GM13976 (cell line): ENCODE measurements at regions not wholly inside any gene's neighbourhood (a gene's known extent, or its start where the extent isn't known, plus 50 kb on each side); places are given as distances from the start of the nearest gene placed in this dataset.
"Not testable (repeated sequence)": the region's sequence is repeated elsewhere in the genome, so short reads cannot be mapped to it uniquely, and the experiment has no call there.

Source experiments
- DNase-seq: peaks from one replicate; pipeline ENCODE4 v3.0.0; 2012; ENCODE audit warnings: low spot score
- in situ Hi-C: fragments of 300-500 bp; cut with MboI; formaldehyde crosslinking; loops from one replicate; pipeline ENCODE4 v1.12.0; 2022; ENCODE audit warnings: low sequenced_read_pairs, mixed read lengths, inconsistent platforms; ENCODE audit not compliant: unreplicated experiment
- TF ChIP-seq, protein P1 (sequence below): IDR thresholded peaks from 2 replicates; pipeline ENCODE4 v1.5.1; 2012; ENCODE audit warnings: borderline replicate concordance, mild to moderate bottlenecking; ENCODE audit not compliant: insufficient read depth; ENCODE audit errors: extremely low read depth, missing control alignments, control extremely low read depth

DNA sequence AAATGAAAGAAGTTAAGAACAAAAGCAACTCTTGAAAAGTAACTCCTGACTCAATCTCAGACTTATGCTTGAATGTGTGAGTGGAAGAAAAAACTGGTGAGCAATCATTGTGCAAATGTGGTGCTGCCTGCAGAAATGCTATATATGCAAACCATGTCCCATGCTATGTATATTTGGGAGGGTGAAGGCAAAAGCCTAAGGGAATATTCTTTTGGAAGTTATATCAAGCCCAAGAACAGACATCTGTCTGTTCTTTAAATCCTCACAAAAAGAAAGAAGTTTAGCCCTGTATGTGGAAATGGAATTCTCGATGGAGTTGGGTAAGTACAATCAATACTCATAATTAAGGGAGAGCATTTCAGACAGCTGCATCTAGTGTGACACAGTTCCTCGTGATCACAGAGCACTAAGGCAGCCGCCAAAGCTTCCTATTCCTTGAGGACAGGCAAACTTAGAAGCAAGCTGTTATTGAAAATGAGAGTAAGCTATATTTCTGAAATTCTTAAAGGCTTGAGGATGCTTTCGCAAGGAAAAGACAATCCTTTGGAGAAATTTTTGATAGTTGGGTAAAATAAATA is 406.5 kb upstream of the CHORDC1 start:
- no peak for DNase-seq
- TF ChIP-seq, protein P1, sequence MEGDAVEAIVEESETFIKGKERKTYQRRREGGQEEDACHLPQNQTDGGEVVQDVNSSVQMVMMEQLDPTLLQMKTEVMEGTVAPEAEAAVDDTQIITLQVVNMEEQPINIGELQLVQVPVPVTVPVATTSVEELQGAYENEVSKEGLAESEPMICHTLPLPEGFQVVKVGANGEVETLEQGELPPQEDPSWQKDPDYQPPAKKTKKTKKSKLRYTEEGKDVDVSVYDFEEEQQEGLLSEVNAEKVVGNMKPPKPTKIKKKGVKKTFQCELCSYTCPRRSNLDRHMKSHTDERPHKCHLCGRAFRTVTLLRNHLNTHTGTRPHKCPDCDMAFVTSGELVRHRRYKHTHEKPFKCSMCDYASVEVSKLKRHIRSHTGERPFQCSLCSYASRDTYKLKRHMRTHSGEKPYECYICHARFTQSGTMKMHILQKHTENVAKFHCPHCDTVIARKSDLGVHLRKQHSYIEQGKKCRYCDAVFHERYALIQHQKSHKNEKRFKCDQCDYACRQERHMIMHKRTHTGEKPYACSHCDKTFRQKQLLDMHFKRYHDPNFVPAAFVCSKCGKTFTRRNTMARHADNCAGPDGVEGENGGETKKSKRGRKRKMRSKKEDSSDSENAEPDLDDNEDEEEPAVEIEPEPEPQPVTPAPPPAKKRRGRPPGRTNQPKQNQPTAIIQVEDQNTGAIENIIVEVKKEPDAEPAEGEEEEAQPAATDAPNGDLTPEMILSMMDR: no peak
- in situ Hi-C loops: no loop called here

GRCh38 chr11:90614318-90614717 is 391.5 kb upstream of the CHORDC1 start:
- no peak for DNase-seq
- in situ Hi-C loops: no loop called here
- TF ChIP-seq, protein P1: no peak

DNA sequence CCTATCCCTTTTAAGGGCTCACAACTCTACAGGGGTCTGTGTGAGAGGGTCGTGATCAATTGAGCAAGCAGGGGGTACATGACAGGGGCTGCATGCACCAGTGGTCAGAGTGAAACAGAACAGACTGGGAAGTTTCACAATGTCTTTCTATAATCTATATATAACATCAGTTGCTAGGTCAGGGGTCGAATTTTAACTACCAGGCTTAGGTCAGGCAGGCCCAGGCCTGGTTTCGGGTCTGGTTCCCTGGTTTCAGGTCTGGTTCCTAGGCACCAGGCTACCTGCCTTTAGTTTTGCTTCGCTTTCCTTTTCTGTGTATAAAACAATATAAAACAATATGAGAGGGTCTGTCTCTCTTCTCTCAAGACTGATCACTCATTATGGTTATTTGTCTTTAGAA is 390.2 kb upstream of the CHORDC1 start:
- DNase-seq, in situ Hi-C loops: not testable (repeated sequence)

- no peak for DNase-seq
- TF ChIP-seq, protein P1: no peak
- in situ Hi-C loops: no loop called here
Measured at GRCh38 chr11:90606721-90607120, 383.9 kb upstream of the CHORDC1 start.

GRCh38 chr11:90601261-90601660 is 378.4 kb upstream of the CHORDC1 start:
- TF ChIP-seq, protein P1: no peak
- DNase-seq: no peak
- in situ Hi-C loops: no loop called here

GRCh38 chr11:90594658-90595057 is 371.8 kb upstream of the CHORDC1 start:
- TF ChIP-seq, protein P1: no peak
- in situ Hi-C loops: no loop called here
- DNase-seq: no peak

GRCh38 chr11:90593099-90593498 is 370.2 kb upstream of the CHORDC1 start:
- TF ChIP-seq, protein P1: no peak
- no peak for DNase-seq
- in situ Hi-C loops: no loop called here

DNA sequence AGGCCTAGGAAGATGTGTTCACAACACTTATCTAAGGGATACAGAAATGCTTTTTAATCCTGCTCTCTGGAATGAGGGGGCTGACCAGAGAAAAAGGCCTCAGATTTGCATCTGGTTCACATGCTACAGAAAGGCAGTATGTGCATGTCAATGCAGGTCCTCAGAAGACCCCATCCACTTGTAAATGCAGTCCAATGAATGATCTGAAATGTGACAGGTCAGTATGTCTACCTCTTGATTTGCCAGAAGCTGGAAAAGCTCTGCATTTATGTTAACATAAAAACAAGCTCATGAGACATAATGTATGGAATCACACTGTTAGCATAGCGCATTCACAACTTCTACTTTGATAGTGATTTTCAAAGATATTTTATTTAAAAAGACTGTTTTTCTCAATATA is 367.4 kb upstream of the CHORDC1 start:
- DNase-seq: no peak
- TF ChIP-seq, protein P1: no peak
- in situ Hi-C loops: no loop called here
